ENCODE measurements at regions not wholly inside any gene's neighbourhood (a gene's known extent, or its start where the extent isn't known, plus 50 kb on each side); places are given as distances from the start of the nearest gene placed in this dataset.
"Not testable (repeated sequence)": the region's sequence is repeated elsewhere in the genome, so short reads cannot be mapped to it uniquely, and the experiment has no call there.

- peak; percentile 91 for DNase-seq
Observed at GRCh38 chr6:23533944-23534343, 592.1 kb upstream of the NRSN1 start.

GRCh38 chr6:23534351-23534750, 591.7 kb upstream of the NRSN1 start:
- DNase-seq = no peak

DNA sequence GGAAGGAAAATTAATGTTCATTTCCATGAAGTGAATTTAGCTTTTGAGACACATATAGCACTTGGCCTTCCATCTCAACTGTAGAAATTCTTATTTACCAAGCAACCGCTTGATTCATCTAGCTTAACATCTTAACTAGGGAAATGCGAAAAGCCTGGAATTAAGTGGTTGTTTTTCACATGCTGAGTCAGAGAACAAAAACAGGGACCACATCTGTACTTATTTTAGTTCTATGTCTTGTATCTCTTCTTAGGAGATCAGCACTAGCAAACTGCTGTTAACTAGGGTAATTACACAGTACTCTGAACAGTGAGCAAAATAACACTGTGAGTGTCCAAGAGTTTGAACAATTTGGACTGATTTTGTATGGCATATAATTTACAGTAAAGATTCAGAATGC, 590.9 kb upstream of the NRSN1 start:
- DNase-seq = no peak

DNA sequence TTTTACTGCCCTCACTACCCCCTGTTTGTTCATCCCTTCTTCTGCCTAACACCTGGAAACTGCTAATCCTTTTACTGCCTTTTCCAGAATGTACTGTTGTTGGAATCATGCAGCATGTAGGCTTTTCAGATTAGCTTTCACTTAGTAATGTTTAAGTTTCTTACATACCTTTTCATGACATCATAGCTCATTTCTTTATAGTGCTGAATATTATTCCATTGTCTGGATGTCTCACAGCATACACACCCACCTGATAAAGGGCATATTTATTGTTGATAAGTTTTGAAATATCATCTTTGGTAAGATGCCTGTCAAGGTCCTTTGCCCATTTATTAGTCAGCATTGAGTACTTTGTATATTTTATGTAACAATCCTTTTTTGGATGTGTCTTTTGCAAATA, 588.2 kb upstream of the NRSN1 start:
- no peak for DNase-seq

DNA sequence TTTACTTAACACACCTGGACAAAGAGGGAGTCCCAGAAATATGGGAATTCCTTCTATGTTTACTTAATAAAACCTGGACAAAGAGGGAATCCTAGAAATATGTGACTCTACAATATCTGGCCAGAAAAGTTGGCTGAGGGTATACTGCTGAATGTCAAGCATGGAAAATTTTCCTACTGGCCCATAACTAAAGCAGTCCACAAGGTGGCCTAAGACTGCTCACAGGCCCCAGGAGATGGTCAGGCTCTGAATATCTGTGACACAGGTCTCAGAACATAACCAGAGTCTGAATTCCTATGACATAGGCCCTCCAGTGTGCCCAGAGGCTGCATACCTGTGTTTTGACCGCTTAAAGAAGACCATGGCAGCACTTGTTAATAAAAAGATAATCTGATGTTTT, 578.2 kb upstream of the NRSN1 start:
- DNase-seq = no peak

DNA sequence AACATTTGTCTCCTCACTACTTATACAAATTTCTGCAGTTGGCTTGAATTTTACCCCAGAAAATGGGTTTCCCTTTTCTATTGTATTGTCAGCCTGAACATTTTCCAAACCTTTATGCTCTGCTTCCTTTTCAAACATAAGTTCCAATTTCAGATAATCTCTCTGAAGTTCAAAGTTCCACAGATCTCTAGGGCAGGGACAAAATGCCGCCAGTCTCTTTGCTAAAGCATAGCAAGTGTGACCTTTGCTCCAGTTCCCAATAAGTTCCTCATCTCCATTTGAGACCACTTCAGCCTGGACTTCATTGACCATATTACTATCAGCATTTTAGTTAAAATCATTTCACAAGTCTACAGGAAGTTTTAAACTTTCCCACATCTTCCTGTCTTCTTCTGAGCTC, 571.1 kb upstream of the NRSN1 start:
- not testable (repeated sequence) for DNase-seq

- no peak for DNase-seq
Observed at GRCh38 chr6:23559587-23560343, 566.2 kb upstream of the NRSN1 start.

DNA sequence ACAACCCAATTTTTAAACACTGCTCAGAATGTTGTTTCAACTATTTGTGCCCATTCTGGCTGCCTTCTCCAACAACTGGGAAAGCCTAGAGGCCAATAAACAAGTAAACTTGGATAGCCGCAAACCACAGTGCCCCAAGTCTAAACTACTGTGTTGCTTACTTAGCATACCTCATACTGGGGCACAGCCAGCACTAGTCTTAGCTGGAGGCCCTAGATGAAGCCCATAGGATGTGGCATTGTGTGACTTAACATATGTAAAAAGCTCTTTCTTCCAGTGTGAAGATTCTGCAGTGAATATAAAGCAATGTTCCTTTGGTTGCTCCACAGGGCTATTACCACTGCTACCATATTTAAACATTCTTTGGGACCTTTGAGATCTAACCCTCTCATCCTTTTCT, 564.3 kb upstream of the NRSN1 start:
- no peak for DNase-seq

DNA sequence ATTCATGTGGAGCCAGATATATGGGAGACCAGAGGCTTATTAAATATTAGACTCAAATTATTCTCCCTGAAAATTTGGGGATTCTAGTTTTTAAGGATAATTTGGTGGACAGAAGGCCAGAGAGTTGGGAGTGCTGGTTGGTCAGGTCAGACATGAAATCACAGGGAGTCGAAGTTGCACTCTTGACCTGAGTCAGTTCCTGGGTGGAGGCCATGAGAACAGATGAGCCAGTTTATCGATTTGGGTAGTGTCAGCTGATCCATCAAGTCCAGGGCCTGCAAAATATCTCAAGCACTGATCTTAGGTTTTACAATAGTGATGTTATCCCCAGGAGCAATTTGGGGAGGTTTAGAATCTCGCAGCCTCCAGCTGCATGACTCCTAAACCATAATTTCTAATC, 563.5 kb upstream of the NRSN1 start:
- DNase-seq = no peak

GRCh38 chr6:23563323-23563722, 562.7 kb upstream of the NRSN1 start:
- DNase-seq = no peak

- DNase-seq = peak; percentile 45
Observed at GRCh38 chr6:23566418-23566817, 559.6 kb upstream of the NRSN1 start.

GRCh38 chr6:23568292-23568691, 557.7 kb upstream of the NRSN1 start:
- DNase-seq = no peak

- no peak for DNase-seq
Observed at GRCh38 chr6:23584134-23584763, 541.8 kb upstream of the NRSN1 start.

GRCh38 chr6:23587582-23587981, 538.4 kb upstream of the NRSN1 start:
- no peak for DNase-seq

GRCh38 chr6:23589811-23590210, 536.2 kb upstream of the NRSN1 start:
- no peak for DNase-seq

DNA sequence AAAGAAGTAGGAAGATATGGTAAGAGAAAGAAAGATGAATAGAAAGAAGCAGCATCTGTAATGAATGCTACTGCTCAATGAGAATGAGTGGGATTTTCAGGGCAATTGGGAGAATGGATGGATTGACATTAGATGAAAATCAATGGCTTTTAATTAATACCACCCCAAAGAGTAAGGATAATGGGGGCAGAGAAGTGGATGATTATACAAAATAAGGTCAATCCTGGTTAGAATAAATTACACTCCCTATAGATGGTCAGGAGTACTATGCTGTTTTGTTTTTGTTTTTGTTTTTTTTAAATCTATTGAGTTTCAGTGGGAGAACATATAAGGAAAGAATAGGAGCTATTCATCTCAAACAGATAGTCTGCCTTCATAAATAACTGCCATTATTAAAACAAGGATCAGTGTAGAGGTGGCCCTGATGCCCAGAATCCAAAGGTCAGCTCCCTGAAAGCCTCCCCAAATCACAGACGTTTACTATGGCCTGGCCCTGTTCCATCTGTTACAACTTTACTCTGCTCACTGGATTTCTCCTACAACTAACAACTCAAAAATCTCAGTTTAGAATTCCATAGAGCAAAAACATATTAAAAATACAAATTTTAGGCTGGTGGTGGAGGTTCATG, 535.4 kb upstream of the NRSN1 start:
- no peak for DNase-seq

- DNase-seq = no peak
Observed at GRCh38 chr6:23591761-23592160, 534.3 kb upstream of the NRSN1 start.

DNA sequence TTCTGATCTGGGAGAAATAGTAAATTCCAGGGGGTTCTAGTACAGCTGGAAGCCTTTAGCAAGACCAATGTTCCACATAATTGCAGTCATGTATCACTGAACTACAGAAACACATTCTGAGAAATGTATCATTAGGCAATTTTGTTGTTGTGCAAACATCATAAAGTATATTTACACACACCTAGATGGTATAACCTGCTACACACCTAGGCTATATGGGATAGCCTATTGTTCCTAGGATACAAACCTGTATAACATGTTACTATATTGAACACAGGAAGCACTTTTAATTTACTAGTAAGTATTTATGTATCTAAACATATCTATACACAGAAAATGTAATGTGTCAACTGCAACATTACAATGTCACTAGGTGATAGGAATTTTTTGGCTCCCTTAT, 525.9 kb upstream of the NRSN1 start:
- no peak for DNase-seq

DNA sequence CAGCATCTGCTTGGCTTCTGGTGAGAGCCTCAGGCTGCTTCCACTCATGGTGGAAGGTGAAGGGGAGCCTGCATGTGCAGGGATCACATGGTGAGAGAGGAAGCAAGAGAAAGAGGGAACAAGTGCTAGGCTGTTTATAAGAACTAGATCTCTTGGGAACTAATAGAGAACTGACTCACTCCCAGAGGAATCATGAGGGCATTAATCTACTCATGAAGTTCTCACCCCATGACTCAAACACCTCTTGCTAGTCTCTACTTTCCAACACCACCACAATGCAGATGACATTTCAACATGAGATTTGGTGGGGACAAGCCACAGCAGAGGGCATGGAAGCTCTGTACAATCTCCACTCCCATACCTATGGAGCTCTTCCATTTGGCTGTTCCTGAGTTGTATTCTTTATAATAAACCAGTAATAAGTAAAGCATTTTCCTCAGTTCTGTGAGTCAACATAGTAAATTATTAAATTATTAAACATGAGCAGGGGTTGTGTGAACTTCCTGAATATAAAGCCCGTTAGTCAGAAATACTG, 524.1 kb upstream of the NRSN1 start:
- DNase-seq = no peak

DNA sequence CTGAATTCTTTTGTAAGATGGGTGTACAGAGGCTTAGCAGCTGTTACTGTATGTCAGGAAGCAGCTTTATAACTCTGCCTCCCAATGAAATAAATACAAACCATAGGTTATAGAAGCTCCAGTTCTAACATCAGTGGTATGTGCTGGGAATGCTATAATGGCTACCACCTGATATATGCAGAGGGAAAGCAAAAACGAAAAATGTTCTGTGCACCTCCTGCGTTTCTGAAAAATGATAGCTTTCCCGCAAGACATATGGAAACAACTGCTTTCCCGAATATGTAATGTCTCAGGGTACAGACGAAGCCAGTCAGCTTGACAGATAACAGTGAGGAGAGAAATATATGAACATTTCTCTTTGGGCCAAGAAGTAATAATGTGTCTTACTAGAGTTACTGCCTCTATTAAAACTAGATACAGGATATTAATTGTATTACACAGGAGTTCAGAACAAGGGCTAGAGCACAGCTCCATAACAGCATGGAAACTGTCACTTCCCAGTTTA, 517.0 kb upstream of the NRSN1 start:
- no peak for DNase-seq

GRCh38 chr6:23611776-23612381, 514.1 kb upstream of the NRSN1 start:
- DNase-seq = no peak

- DNase-seq = no peak
Observed at GRCh38 chr6:23618366-23618765, 507.6 kb upstream of the NRSN1 start.

DNA sequence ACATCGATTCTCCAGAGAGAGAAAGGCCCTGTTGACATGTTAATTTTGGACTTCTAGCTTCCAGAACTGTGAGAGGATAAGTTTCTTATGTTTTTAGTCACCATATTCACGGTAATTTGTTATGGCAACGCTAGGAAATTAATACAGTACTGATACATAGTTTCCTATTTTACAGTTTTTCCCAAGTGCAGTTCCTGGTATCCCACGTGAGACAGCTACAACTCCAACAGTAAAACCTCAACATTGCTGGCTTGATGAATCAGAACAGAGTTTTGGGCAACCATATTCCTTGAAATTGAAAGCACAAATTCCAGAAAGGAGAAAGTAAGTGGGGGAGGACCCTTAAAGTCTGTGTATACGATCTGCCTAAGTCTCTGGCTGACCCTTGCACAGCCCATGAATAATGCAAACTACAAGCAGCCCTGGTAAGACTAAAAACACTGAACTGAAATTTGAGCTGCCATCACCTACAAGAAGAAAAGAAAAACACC, 505.1 kb upstream of the NRSN1 start:
- no peak for DNase-seq
